Left ventricle myocardium inferior (tissue), 1 donor: ENCODE measurements at regions not wholly inside any gene's neighbourhood (a gene's known extent, or its start where the extent isn't known, plus 50 kb on each side); places are given as distances from the start of the nearest gene placed in this dataset.
A peak's percentile ranks its signal among the peaks of the same experiment; 100 is the strongest.

Source experiments
- DNase-seq: peaks from one replicate; pipeline ENCODE4 v3.0.0-alpha.2; 2020
- H3K27ac ChIP-seq: fragments of 200-600 bp; replicated peaks from 2 replicates; pipeline ENCODE4 v1.8.0; 2021
- H3K27me3 ChIP-seq: fragments of 200-600 bp; 2 replicates; pipeline ENCODE4 v1.8.0; 2021; ENCODE audit warnings: low read depth
- H3K36me3 ChIP-seq: fragments of 200-600 bp; 2 replicates; pipeline ENCODE4 v1.8.0; 2021
- H3K4me1 ChIP-seq: fragments of 200-600 bp; 2 replicates; pipeline ENCODE4 v1.8.0; 2021
- H3K4me3 ChIP-seq: fragments of 200-600 bp; 2 replicates; pipeline ENCODE4 v1.8.0; 2021; ENCODE audit warnings: mild to moderate bottlenecking, moderate library complexity
- H3K9me3 ChIP-seq: fragments of 200-600 bp; replicated peaks from 2 replicates; pipeline ENCODE4 v1.8.0; 2021
- intact Hi-C: fragments of 100-400 bp; cut with micrococcal nuclease; formaldehyde crosslinking; loops from one replicate; pipeline ENCODE4 v1.11.0; 2022
- TF ChIP-seq, protein P1 (sequence below): fragments of 200-600 bp; IDR thresholded peaks from 2 replicates; pipeline ENCODE4 v1.8.0; 2021; ENCODE audit warnings: antibody characterized with exemption, mild to moderate bottlenecking, borderline replicate concordance
- donor health status: DM: no; HTN: yes; CAD: no; lungs with severe emphysema.

- intact Hi-C loops, result no loop called here
- Histone ChIP-seq H3K27ac (no peak overlapping the region), H3K4me3 (no peak overlapping the region), H3K27me3 (peaks cover 36% of the 10 kb centered on the region), H3K9me3 (no peaks in the 10 kb centered on the region), H3K36me3 (no peaks in the 10 kb centered on the region), H3K4me1 (no peaks in the 10 kb centered on the region)
- TF ChIP-seq, protein P1, sequence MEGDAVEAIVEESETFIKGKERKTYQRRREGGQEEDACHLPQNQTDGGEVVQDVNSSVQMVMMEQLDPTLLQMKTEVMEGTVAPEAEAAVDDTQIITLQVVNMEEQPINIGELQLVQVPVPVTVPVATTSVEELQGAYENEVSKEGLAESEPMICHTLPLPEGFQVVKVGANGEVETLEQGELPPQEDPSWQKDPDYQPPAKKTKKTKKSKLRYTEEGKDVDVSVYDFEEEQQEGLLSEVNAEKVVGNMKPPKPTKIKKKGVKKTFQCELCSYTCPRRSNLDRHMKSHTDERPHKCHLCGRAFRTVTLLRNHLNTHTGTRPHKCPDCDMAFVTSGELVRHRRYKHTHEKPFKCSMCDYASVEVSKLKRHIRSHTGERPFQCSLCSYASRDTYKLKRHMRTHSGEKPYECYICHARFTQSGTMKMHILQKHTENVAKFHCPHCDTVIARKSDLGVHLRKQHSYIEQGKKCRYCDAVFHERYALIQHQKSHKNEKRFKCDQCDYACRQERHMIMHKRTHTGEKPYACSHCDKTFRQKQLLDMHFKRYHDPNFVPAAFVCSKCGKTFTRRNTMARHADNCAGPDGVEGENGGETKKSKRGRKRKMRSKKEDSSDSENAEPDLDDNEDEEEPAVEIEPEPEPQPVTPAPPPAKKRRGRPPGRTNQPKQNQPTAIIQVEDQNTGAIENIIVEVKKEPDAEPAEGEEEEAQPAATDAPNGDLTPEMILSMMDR, result no peak
- no peak for DNase-seq
These were observed 729.6 kb upstream of the WWC1 start for GRCh38 chr5:167561796-167562195.

- Histone ChIP-seq H3K27ac (no peak overlapping the region), H3K9me3 (no peaks in the 10 kb centered on the region), H3K4me1 (no peaks in the 10 kb centered on the region), H3K36me3 (no peaks in the 10 kb centered on the region), H3K27me3 (peaks cover 37% of the 10 kb centered on the region), H3K4me3 (no peak overlapping the region)
- intact Hi-C loops, result no loop called here
- DNase-seq, result no peak
- TF ChIP-seq, protein P1, result no peak
These were observed 727.2 kb upstream of the WWC1 start for GRCh38 chr5:167564275-167564674.

DNA sequence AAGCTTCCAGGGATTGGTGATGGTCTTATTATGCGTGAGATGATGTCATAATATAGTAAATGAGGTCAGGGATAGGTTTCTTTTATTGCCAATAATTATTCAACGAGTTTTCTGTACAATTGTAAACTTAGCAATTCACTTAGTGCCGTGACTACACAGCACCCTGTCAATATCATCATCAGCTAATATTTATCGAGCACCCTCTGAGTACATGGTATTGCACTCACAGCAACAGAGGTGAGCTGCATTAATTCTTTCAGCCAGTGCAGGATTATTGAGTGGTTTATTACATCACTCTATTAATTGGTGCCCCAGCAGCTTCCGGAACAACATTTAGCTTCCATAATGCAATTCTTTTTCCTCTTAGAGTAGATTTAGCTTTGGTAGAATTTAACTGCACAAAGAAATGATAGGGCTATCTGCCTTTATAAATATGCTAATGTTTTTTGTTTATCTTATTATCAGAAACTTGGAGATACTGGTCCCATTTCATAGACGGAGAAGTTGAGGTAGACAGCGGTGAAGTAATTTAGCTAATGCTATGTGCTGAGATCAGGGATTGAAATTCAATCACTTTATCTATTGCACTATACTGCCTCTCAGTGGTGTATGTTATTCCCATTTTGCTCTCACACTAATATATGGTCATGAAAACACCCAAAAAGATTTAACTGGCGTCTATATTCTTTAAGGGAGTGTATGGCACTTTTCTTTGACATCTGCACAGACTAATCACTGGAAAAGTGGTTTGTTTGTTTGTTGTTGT, 726.1 kb upstream of the WWC1 start:
- TF ChIP-seq, protein P1, result peak; percentile 25
- H3K36me3 ChIP-seq, result no peaks in the 10 kb centered on the region
- H3K9me3 ChIP-seq, result no peaks in the 10 kb centered on the region
- DNase-seq, result no peak
- H3K4me3 ChIP-seq, result no peak overlapping the region
- intact Hi-C loops, result no loop called here
- no peak overlapping the region for H3K27ac ChIP-seq
- no peaks in the 10 kb centered on the region for H3K4me1 ChIP-seq
- peaks cover 37% of the 10 kb centered on the region for H3K27me3 ChIP-seq

- Histone ChIP-seq H3K36me3 (no peaks in the 10 kb centered on the region), H3K4me3 (no peak overlapping the region), H3K4me1 (peaks cover 13% of the 10 kb centered on the region), H3K27ac (no peak overlapping the region), H3K9me3 (no peaks in the 10 kb centered on the region), H3K27me3 (peaks cover 71% of the 10 kb centered on the region)
- no peak for DNase-seq
- intact Hi-C loops, result no loop called here
- TF ChIP-seq, protein P1, result no peak
These were observed 721.0 kb upstream of the WWC1 start for GRCh38 chr5:167570431-167570830.

GRCh38 chr5:167571824-167572223, 719.6 kb upstream of the WWC1 start:
- no peaks in the 10 kb centered on the region for H3K36me3 ChIP-seq
- TF ChIP-seq, protein P1, result no peak
- intact Hi-C loops, result no loop called here
- peaks cover 85% of the 10 kb centered on the region for H3K27me3 ChIP-seq
- peaks cover 13% of the 10 kb centered on the region for H3K4me1 ChIP-seq
- no peak for DNase-seq
- H3K4me3 ChIP-seq, result no peak overlapping the region
- no peak overlapping the region for H3K27ac ChIP-seq
- no peaks in the 10 kb centered on the region for H3K9me3 ChIP-seq
